OCI-LY7 (cell line): ENCODE measurements at regions not wholly inside any gene's neighbourhood (a gene's known extent, or its start where the extent isn't known, plus 50 kb on each side); places are given as distances from the start of the nearest gene placed in this dataset.

Experiments used
- BruUV-seq: library from RNA; stranded (reverse); fragments of 400-500 nt; replicated peaks from 2 replicates; lab custom pipeline; 2021; lab: Mats Ljungman, UMichigan
- CTCF ChIA-PET: fragments of 300-600 bp; sonication (Branson Sonifier 250); formaldehyde crosslinking; loops from one replicate; lab custom pipeline; 2022; ENCODE audit warnings: antibody characterized with exemption; ENCODE audit not compliant: unreplicated experiment; lab: Charles Lee
- POLR2A ChIA-PET: fragments of 300-600 bp; sonication (Branson Sonifier 250); formaldehyde crosslinking; loops from one replicate; lab custom pipeline; 2022; ENCODE audit warnings: antibody characterized with exemption; lab: Charles Lee
- DNase-seq: peaks from one replicate; pipeline ENCODE4 v3.0.0-alpha.2; 2015; ENCODE audit warnings: low spot score
- H2AFZ ChIP-seq: fragments of 200-600 bp; sonication (generic), shearing (Covaris generic); 2 replicates; pipeline ENCODE4 v1.6.1; 2014; ENCODE audit warnings: mild to moderate bottlenecking, antibody characterized with exemption, low read length, moderate library complexity
- H3K27ac ChIP-seq: fragments of 200-600 bp; sonication (generic); 2 replicates; pipeline ENCODE4 v1.5.1; 2014; ENCODE audit warnings: mixed run types, low read depth, mild to moderate bottlenecking, moderate library complexity, low read length, inconsistent platforms; ENCODE audit not compliant: poor library complexity, severe bottlenecking
- H3K36me3 ChIP-seq: fragments of 200-600 bp; sonication (generic); 2 replicates; pipeline ENCODE4 v1.6.1; 2014; ENCODE audit warnings: mild to moderate bottlenecking, antibody characterized with exemption, low read length, moderate library complexity, mixed read lengths; ENCODE audit not compliant: insufficient read depth
- H3K4me1 ChIP-seq: fragments of 200-600 bp; sonication (generic); 2 replicates; pipeline ENCODE4 v1.5.1; 2014; ENCODE audit warnings: mild to moderate bottlenecking, low read length; ENCODE audit not compliant: insufficient read depth, poor library complexity, severe bottlenecking
- H3K4me2 ChIP-seq: fragments of 200-600 bp; sonication (generic); 2 replicates; pipeline ENCODE4 v1.6.1; 2014; ENCODE audit warnings: mild to moderate bottlenecking, low read length
- H3K4me3 ChIP-seq: fragments of 200-600 bp; sonication (generic); 2 replicates; pipeline ENCODE4 v1.5.1; 2014; ENCODE audit warnings: mild to moderate bottlenecking, low read depth, low read length; ENCODE audit not compliant: poor library complexity, severe bottlenecking
- H3K79me2 ChIP-seq: fragments of 200-600 bp; sonication (generic); 2 replicates; pipeline ENCODE4 v1.6.1; 2016; ENCODE audit warnings: low read depth, mild to moderate bottlenecking, low read length, moderate library complexity, mixed read lengths; ENCODE audit not compliant: insufficient read depth
- H3K9me2 ChIP-seq: fragments of 200-600 bp; sonication (generic); 2 replicates; pipeline ENCODE4 v1.6.1; 2016; ENCODE audit warnings: mild to moderate bottlenecking, low read length, mixed read lengths; ENCODE audit not compliant: insufficient read depth
- H3K9me3 ChIP-seq: fragments of 200-600 bp; sonication (generic); 2 replicates; pipeline ENCODE4 v1.6.1; 2014; ENCODE audit warnings: mild to moderate bottlenecking, mixed run types, low read length, mixed read lengths
- H4K20me1 ChIP-seq: fragments of 200-600 bp; sonication (generic); 2 replicates; pipeline ENCODE4 v1.6.1; 2014; ENCODE audit warnings: mild to moderate bottlenecking, antibody characterized with exemption, low read length, moderate library complexity, mixed read lengths; ENCODE audit not compliant: insufficient read depth
- CTCF ChIP-seq: fragments of 200-600 bp; sonication (generic); conservative IDR thresholded peaks from 2 replicates; pipeline ENCODE4 v1.5.1; 2014; ENCODE audit warnings: mild to moderate bottlenecking, antibody characterized with exemption, low read length, moderate library complexity, mixed read lengths
- EZH2phosphoT487 ChIP-seq: fragments of 200-600 bp; sonication (generic); IDR thresholded peaks from 2 replicates; pipeline ENCODE4 v1.6.1; 2018; ENCODE audit warnings: low read depth, borderline replicate concordance, mild to moderate bottlenecking, mixed run types, antibody characterized with exemption, low read length, moderate library complexity, mixed read lengths
- intact Hi-C: fragments of 100-400 bp; cut with micrococcal nuclease; formaldehyde crosslinking; loops from one replicate; pipeline ENCODE4 v1.10.0; 2022; ENCODE audit not compliant: unreplicated experiment

DNA sequence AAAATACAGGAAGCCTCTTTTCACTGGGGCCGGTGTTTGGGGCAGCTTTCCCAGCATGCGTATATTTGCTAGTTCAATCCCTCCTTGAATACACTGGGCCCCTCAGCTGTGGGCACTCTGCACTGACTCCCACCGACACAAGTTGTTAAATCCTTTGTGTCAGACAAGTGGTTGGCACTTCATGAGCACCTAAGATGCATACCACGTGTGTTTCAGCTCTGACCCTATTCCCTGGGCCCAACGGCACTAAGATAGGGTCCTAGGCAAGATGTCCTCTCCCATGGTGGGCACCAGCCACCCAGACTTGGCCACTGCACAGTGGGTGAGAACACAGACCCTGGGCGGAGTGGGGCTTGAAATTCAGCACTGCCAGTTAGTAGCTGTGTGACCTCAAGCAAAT is 173.8 kb downstream of the BCL11B start:
- BruUV-seq = no TSS peak
- Histone ChIP-seq H2AFZ (no peak overlapping the region), H3K9me2 (no peaks in the 10 kb centered on the region), H3K4me3 (no peak overlapping the region), H3K4me1 (no peaks in the 10 kb centered on the region), H4K20me1 (no peaks in the 10 kb centered on the region), H3K9me3 (no peaks in the 10 kb centered on the region), H3K27ac (no peak overlapping the region), H3K4me2 (no peak overlapping the region), H3K36me3 (no peaks in the 10 kb centered on the region), H3K79me2 (no peaks in the 10 kb centered on the region)
- CTCF ChIA-PET = no interaction called here
- POLR2A ChIA-PET = no interaction called here
- no peak for DNase-seq
- intact Hi-C loops = no loop called here
- TF ChIP-seq CTCF (no peak), EZH2phosphoT487 (no peak)

- Histone ChIP-seq H2AFZ (no peak overlapping the region), H3K27ac (no peak overlapping the region)
- CTCF ChIA-PET = no interaction called here
Measured at GRCh38 chr14:99099051-99099787, 172.8 kb downstream of the BCL11B start.

More at GRCh38 chr14:99099051-99099787, 172.8 kb downstream of the BCL11B start:
- H3K4me3 ChIP-seq = no peak overlapping the region
- no TSS peak for BruUV-seq
- POLR2A ChIA-PET = interaction anchor here (0.6 kb wide), 1 partner anchor 136 kb away, joined by 5 read pairs; no protein-coding TSS in a partner anchor
- no peaks in the 10 kb centered on the region for H4K20me1 ChIP-seq
- no peaks in the 10 kb centered on the region for H3K36me3 ChIP-seq
- no peaks in the 10 kb centered on the region for H3K79me2 ChIP-seq
- no peaks in the 10 kb centered on the region for H3K4me1 ChIP-seq
- no peaks in the 10 kb centered on the region for H3K9me2 ChIP-seq
- no peak for TF ChIP-seq EZH2phosphoT487
- TF ChIP-seq CTCF = no peak
- intact Hi-C loops = no loop called here
- no peak overlapping the region for H3K4me2 ChIP-seq
- no peak for DNase-seq
- H3K9me3 ChIP-seq = no peaks in the 10 kb centered on the region
